ENCODE measurements at regions not wholly inside any gene's neighbourhood (a gene's known extent, or its start where the extent isn't known, plus 50 kb on each side); places are given as distances from the start of the nearest gene placed in this dataset.
"Not testable (repeated sequence)": the region's sequence is repeated elsewhere in the genome, so short reads cannot be mapped to it uniquely, and the experiment has no call there.

DNA sequence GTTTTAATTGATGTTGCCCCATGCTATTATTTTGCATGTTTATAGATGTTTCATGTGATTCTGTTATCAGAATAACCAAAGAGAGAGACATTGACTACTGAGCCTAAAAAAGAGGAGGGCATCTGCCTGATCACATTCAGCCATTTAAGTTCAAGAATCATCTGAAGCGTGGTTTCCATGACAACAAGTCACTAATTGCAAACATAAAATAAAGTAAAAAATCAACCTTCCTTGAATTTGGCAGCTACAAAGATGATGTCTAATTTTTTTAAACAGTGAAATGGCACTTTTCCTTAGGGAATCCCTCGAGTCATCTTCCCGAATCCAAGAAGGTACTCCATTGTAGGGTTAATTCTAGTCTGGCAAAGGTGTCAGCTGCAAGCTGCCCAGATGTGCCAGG, 884.2 kb downstream of the DIAPH3 start:
- DNase-seq (ENCODE audit: low read depth, low spot score) = no peak
- no peaks in the 10 kb centered on the region for H3K9me3 ChIP-seq (ENCODE audit: insufficient read depth, low read length)
- no peaks in the 10 kb centered on the region for H3K27me3 ChIP-seq (ENCODE audit: insufficient read depth, insufficient read length)

DNA sequence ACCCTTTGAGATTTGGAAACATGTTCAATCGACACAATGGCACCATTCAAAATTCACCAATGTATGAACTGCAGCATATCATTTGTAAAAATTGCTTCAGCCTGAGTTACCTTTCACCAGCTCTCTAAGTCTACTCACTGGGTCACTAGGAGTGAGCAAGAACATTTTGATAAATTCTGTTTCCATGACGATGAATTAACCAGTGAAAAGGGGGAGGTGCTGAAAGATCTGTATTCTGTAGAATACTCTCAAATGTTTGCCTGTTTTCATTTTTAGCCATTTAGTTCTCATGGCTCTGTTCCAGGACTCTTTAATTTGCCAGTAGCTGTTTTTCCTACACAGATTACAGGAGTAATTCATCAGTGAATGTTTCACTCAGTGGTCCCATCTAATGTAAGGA, 883.4 kb downstream of the DIAPH3 start:
- no peak overlapping the region for H3K4me3 ChIP-seq (ENCODE audit: insufficient read length, low read depth)
- TF ChIP-seq YY1 (IDR thresholded peaks at IDR 0.05; ENCODE audit: insufficient read depth, insufficient read length) = no peak
- no peak for TF ChIP-seq ZNF274 (IDR thresholded peaks at IDR 0.05; ENCODE audit: low read depth, low read length)
- DNase-seq (ENCODE audit: low read depth, low spot score) = no peak
- H3K36me3 ChIP-seq (ENCODE audit: insufficient read depth, insufficient read length, low read length) = no peaks in the 10 kb centered on the region
- H3K27me3 ChIP-seq (ENCODE audit: insufficient read depth, insufficient read length) = no peaks in the 10 kb centered on the region
- no peaks in the 10 kb centered on the region for H3K4me1 ChIP-seq (ENCODE audit: insufficient read depth, insufficient read length)
- no peak overlapping the region for H3K9ac ChIP-seq (ENCODE audit: insufficient read length, low read depth)
- H3K9me3 ChIP-seq (ENCODE audit: insufficient read depth, low read length) = no peaks in the 10 kb centered on the region

More for the DNA sequence above, 884.2 kb downstream of the DIAPH3 start:
- Histone ChIP-seq H3K4me1 (ENCODE audit: insufficient read depth, insufficient read length) (no peaks in the 10 kb centered on the region), H3K36me3 (ENCODE audit: insufficient read depth, insufficient read length, low read length) (no peaks in the 10 kb centered on the region), H3K4me3 (ENCODE audit: insufficient read length, low read depth) (no peak overlapping the region), H3K9ac (ENCODE audit: insufficient read length, low read depth) (no peak overlapping the region)
- TF ChIP-seq ZNF274 (IDR thresholded peaks at IDR 0.05; ENCODE audit: low read depth, low read length) (no peak), SUZ12 (IDR thresholded peaks at IDR 0.05; ENCODE audit: extremely low read depth, insufficient read depth, insufficient read length) (no peak), YY1 (IDR thresholded peaks at IDR 0.05; ENCODE audit: insufficient read depth, insufficient read length) (no peak)

DNA sequence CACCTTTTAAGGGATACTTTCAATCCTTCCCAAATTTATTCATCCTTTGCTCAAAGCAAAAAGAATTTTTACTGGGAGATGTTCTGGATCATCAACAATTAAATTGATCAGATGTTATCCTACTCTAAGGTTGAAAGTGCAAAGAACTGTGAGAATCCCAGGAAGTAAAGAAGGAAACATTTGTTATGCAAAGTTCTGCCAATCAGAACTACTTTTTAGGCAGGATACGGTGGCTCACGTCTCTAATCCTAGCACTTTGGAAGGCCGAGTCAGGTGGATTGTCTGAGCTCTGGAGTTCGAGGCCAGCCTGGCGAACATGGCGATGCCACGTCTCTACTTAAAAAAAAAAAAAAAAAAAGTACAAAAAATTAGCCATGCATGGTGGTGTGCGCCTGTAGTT, 882.3 kb downstream of the DIAPH3 start:
- TF ChIP-seq SUZ12 (IDR thresholded peaks at IDR 0.05; ENCODE audit: extremely low read depth, insufficient read depth, insufficient read length) = no peak
- no peak for TF ChIP-seq YY1 (IDR thresholded peaks at IDR 0.05; ENCODE audit: insufficient read depth, insufficient read length)
- no peak for TF ChIP-seq ZNF274 (IDR thresholded peaks at IDR 0.05; ENCODE audit: low read depth, low read length)
- Histone ChIP-seq H3K9me3 (ENCODE audit: insufficient read depth, low read length) (no peaks in the 10 kb centered on the region), H3K9ac (ENCODE audit: insufficient read length, low read depth) (no peak overlapping the region), H3K4me3 (ENCODE audit: insufficient read length, low read depth) (no peak overlapping the region), H3K27me3 (ENCODE audit: insufficient read depth, insufficient read length) (no peaks in the 10 kb centered on the region), H3K36me3 (ENCODE audit: insufficient read depth, insufficient read length, low read length) (no peaks in the 10 kb centered on the region), H3K4me1 (ENCODE audit: insufficient read depth, insufficient read length) (no peaks in the 10 kb centered on the region)
- no peak for DNase-seq (ENCODE audit: low read depth, low spot score)

DNA sequence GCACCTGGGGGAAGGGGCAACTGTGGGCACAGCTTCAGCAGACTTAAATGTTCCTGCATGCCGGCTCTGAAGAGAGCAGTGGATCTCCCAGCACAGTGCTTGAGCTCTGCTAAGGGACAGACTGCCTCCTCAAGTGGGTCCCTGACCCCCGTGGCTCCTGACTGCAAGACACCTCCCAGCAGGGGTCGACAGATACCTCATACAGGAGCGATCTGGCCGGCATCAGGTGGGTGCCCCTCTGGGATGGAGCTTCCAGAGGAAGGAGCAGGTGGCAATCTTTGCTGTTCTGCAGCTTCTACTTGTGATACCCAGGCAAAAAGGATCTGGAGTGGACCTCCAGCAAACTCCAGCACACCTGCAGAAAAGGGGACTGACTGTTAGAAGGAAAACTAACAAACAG, 871.5 kb downstream of the DIAPH3 start:
- not testable (repeated sequence) for H3K4me1 ChIP-seq (ENCODE audit: insufficient read depth, insufficient read length); H3K4me3 ChIP-seq (ENCODE audit: insufficient read length, low read depth); H3K27me3 ChIP-seq (ENCODE audit: insufficient read depth, insufficient read length); H3K36me3 ChIP-seq (ENCODE audit: insufficient read depth, insufficient read length, low read length); H3K9me3 ChIP-seq (ENCODE audit: insufficient read depth, low read length); H3K9ac ChIP-seq (ENCODE audit: insufficient read length, low read depth); DNase-seq (ENCODE audit: low read depth, low spot score)

DNA sequence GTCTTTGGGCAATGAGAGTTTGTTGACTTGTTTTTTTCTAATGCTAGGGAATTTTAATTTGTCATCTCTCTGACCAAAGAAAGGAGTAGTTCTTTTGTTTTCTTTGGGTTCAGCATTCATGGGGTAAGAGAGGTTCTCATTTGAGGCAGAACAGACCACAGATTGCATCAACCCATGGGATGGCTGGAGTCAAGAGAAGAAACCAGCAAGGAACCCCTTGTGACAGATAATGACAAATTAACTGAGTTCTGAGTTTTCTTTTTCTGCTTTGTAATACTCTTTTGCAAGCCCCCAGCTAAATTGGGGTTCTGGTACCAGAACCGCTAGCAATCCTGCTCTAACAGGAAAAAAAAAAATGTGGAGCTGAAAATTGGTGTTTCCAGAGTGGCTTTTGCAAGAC, 864.1 kb downstream of the DIAPH3 start:
- no peak for DNase-seq (ENCODE audit: low read depth, low spot score)
- Histone ChIP-seq H3K9me3 (ENCODE audit: insufficient read depth, low read length) (no peaks in the 10 kb centered on the region), H3K4me3 (ENCODE audit: insufficient read length, low read depth) (no peak overlapping the region), H3K4me1 (ENCODE audit: insufficient read depth, insufficient read length) (no peaks in the 10 kb centered on the region), H3K36me3 (ENCODE audit: insufficient read depth, insufficient read length, low read length) (no peaks in the 10 kb centered on the region), H3K9ac (ENCODE audit: insufficient read length, low read depth) (no peak overlapping the region), H3K27me3 (ENCODE audit: insufficient read depth, insufficient read length) (no peaks in the 10 kb centered on the region)
- TF ChIP-seq ZNF274 (IDR thresholded peaks at IDR 0.05; ENCODE audit: low read depth, low read length) (no peak), SUZ12 (IDR thresholded peaks at IDR 0.05; ENCODE audit: extremely low read depth, insufficient read depth, insufficient read length) (no peak), YY1 (IDR thresholded peaks at IDR 0.05; ENCODE audit: insufficient read depth, insufficient read length) (no peak)

DNA sequence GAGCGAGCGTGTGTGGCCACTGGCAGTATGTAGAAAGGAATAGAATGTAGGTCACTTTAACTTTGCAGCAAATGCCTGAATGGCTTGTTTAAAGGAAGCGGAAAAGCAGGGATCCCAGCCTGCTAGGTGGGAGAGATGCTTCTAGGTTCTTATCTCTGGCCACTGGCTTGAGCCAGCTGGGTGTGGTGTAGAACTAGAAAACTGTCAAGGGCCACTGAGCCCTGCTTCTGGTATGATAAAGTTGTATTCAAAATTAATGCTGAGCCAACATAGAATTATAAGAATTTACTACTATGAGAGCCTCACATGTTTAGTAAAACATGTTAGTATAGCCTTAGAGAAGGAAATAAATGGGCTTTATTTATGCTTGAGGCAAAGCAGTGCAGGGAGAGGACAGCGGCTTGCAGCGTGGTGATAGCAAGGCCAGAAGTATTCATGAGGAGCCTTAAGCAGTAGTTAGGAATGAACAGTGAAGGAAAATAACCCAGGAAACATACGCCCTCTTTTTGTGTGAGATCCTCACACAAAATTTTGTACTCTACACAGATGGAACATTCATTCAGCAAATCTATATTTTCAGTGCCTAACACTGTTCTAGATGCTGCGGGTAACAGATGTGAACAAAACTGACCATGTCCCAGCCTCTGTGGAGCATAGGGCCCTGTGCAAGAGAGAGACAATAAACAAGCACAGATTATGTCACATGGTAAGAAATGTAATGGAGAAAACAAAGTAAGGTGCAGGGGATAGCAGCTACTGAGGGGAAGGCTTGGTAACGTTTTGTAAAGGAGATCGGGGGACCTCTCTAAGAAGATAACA, 863.2 kb downstream of the DIAPH3 start:
- no peak for DNase-seq (ENCODE audit: low read depth, low spot score)
- TF ChIP-seq ZNF274 (IDR thresholded peaks at IDR 0.05; ENCODE audit: low read depth, low read length) = no peak
- no peak for TF ChIP-seq YY1 (IDR thresholded peaks at IDR 0.05; ENCODE audit: insufficient read depth, insufficient read length)
- TF ChIP-seq SUZ12 (IDR thresholded peaks at IDR 0.05; ENCODE audit: extremely low read depth, insufficient read depth, insufficient read length) = no peak
- no peaks in the 10 kb centered on the region for H3K36me3 ChIP-seq (ENCODE audit: insufficient read depth, insufficient read length, low read length)
- no peaks in the 10 kb centered on the region for H3K4me1 ChIP-seq (ENCODE audit: insufficient read depth, insufficient read length)
- no peak overlapping the region for H3K4me3 ChIP-seq (ENCODE audit: insufficient read length, low read depth)
- no peak overlapping the region for H3K9ac ChIP-seq (ENCODE audit: insufficient read length, low read depth)
- no peaks in the 10 kb centered on the region for H3K9me3 ChIP-seq (ENCODE audit: insufficient read depth, low read length)
- H3K27me3 ChIP-seq (ENCODE audit: insufficient read depth, insufficient read length) = no peaks in the 10 kb centered on the region

DNA sequence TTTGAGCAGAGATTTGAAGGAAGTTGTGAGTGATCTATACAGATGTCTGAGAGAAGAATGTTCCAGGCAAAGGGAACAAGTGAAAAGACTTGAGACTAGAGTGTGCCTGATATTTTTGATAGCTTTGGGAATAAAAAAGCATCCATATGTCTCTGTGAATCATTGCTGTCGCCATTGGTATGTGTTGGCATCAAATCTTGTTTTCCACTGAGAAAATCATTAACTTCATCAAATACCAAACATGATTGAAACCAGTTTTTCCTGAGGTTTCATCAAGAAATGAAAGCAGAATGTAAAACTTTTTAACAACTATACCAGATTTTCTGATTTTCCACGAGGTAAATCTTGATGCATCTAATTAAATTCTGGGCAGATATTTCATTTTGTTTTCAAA, 862.6 kb downstream of the DIAPH3 start:
- H3K36me3 ChIP-seq (ENCODE audit: insufficient read depth, insufficient read length, low read length) = no peaks in the 10 kb centered on the region
- no peak overlapping the region for H3K4me3 ChIP-seq (ENCODE audit: insufficient read length, low read depth)
- TF ChIP-seq ZNF274 (IDR thresholded peaks at IDR 0.05; ENCODE audit: low read depth, low read length) (no peak), YY1 (IDR thresholded peaks at IDR 0.05; ENCODE audit: insufficient read depth, insufficient read length) (no peak), SUZ12 (IDR thresholded peaks at IDR 0.05; ENCODE audit: extremely low read depth, insufficient read depth, insufficient read length) (no peak)
- H3K9ac ChIP-seq (ENCODE audit: insufficient read length, low read depth) = no peak overlapping the region
- DNase-seq (ENCODE audit: low read depth, low spot score) = no peak
- H3K4me1 ChIP-seq (ENCODE audit: insufficient read depth, insufficient read length) = no peaks in the 10 kb centered on the region
- no peaks in the 10 kb centered on the region for H3K27me3 ChIP-seq (ENCODE audit: insufficient read depth, insufficient read length)
- no peaks in the 10 kb centered on the region for H3K9me3 ChIP-seq (ENCODE audit: insufficient read depth, low read length)

All from NT2/D1 (cell line).